Activated T-helper 17 cell treated with anti-CD3 and anti-CD28 coated beads, Interleukin-2, amount 50 U/mL, for 72 hours (primary cell): ENCODE measurements at regions not wholly inside any gene's neighbourhood (a gene's known extent, or its start where the extent isn't known, plus 50 kb on each side); places are given as distances from the start of the nearest gene placed in this dataset.
A peak's percentile ranks its signal among the peaks of the same experiment; 100 is the strongest.
"Not testable (repeated sequence)": the region's sequence is repeated elsewhere in the genome, so short reads cannot be mapped to it uniquely, and the experiment has no call there.

Experiments used
- ATAC-seq: fragments of 150-1000 bp; cut with Tn5 transposase; replicated peaks from 2 replicates; pipeline ENCODE4 v1.10.0; 2021; ENCODE audit warnings: mild to moderate bottlenecking, moderate library complexity
- H3K27ac Mint-ChIP-seq: one replicate; pipeline ENCODE4 v1.8.0; 2022; ENCODE audit warnings: mixed read lengths
- H3K27me3 Mint-ChIP-seq: one replicate; pipeline ENCODE4 v1.8.0; 2022; ENCODE audit warnings: mixed read lengths
- H3K36me3 Mint-ChIP-seq: one replicate; pipeline ENCODE4 v1.8.0; 2022; ENCODE audit warnings: low read depth, mild to moderate bottlenecking, mixed read lengths
- H3K4me1 Mint-ChIP-seq: one replicate; pipeline ENCODE4 v1.8.0; 2022; ENCODE audit warnings: mixed read lengths
- H3K4me3 Mint-ChIP-seq: one replicate; pipeline ENCODE4 v1.8.0; 2022; ENCODE audit warnings: mild to moderate bottlenecking, mixed read lengths
- H3K9me3 Mint-ChIP-seq: one replicate; pipeline ENCODE4 v1.8.0; 2022; ENCODE audit warnings: mixed read lengths

GRCh38 chr9:89680547-89681467 is 76.0 kb downstream of the GADD45G start:
- H3K27me3 Mint-ChIP-seq: no peaks in the 10 kb centered on the region
- no peak for ATAC-seq
- H3K4me3 Mint-ChIP-seq: no peak overlapping the region
- H3K9me3 Mint-ChIP-seq: no peaks in the 10 kb centered on the region
- H3K36me3 Mint-ChIP-seq: no peaks in the 10 kb centered on the region
- H3K27ac Mint-ChIP-seq: no peak overlapping the region
- no peaks in the 10 kb centered on the region for H3K4me1 Mint-ChIP-seq

GRCh38 chr9:89681468-89681859 is 76.7 kb downstream of the GADD45G start:
- not testable (repeated sequence) for H3K4me3 Mint-ChIP-seq, H3K9me3 Mint-ChIP-seq, H3K27ac Mint-ChIP-seq, H3K36me3 Mint-ChIP-seq, H3K27me3 Mint-ChIP-seq, H3K4me1 Mint-ChIP-seq, ATAC-seq

DNA sequence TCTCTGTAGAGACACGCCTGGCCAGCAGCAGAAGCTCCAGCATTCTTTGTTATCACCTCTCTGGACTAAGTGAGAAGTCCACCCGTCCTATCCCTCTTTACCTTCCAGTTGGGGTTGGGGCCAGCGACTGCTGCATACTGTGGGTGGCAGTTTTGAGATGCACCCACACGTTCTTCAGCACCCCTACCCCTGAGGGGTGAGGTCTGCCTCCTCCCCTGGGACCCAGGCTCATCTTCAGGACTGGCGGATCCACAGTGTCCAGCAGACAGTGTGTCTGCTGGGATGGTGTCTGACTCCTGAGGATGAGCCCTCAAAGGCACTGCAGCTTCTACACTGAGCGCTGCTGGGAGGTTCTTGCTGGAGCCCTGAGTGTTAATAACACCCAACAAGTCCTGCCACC is 78.8 kb downstream of the GADD45G start:
- Mint-ChIP-seq H3K36me3 (no peaks in the 10 kb centered on the region), H3K9me3 (no peaks in the 10 kb centered on the region), H3K27ac (no peak overlapping the region), H3K27me3 (no peaks in the 10 kb centered on the region), H3K4me3 (no peak overlapping the region), H3K4me1 (no peaks in the 10 kb centered on the region)
- no peak for ATAC-seq

- H3K9me3 Mint-ChIP-seq: no peaks in the 10 kb centered on the region
- no peaks in the 10 kb centered on the region for H3K4me1 Mint-ChIP-seq
- no peaks in the 10 kb centered on the region for H3K36me3 Mint-ChIP-seq
- no peaks in the 10 kb centered on the region for H3K27me3 Mint-ChIP-seq
- no peak overlapping the region for H3K4me3 Mint-ChIP-seq
- no peak overlapping the region for H3K27ac Mint-ChIP-seq
- no peak for ATAC-seq
Observed at GRCh38 chr9:89684218-89684617, 79.4 kb downstream of the GADD45G start.

DNA sequence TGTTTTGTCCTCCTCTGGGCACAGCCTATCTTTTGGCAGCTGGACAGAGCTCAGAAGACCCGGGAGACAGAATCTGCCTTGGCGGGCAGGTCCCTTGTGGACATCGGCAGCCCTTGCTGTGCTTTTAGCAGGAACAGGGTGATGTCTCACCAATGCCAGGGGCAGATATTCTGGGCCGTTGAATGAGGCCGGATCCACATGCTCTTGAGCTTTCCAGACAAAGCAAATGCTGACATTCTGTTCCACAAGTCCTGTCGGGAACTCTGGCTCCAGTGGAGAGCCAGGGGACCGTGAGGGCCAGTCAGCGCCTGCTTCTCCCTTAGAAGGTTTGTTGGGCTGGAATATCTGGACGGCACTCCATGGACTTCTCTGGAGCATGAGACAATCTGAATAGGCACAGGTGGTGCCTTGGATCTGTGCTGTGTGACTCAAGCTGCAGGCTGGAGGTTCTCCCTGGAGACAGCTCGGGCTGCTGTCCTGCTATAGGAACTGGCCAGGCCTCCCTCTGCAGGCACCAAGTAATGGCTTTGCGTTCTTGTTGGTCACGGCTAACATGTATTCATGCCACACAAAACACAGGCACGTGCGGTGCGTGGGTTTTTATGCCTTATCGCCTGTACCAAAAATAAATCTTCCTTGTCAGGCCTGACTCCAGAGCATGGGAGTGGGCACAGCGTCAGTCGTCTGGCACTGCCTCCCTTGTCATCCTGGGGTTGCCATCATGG is 80.3 kb downstream of the GADD45G start:
- no peak overlapping the region for H3K27ac Mint-ChIP-seq
- H3K27me3 Mint-ChIP-seq: no peaks in the 10 kb centered on the region
- no peak overlapping the region for H3K4me3 Mint-ChIP-seq
- no peaks in the 10 kb centered on the region for H3K36me3 Mint-ChIP-seq
- H3K4me1 Mint-ChIP-seq: no peaks in the 10 kb centered on the region
- no peak for ATAC-seq
- H3K9me3 Mint-ChIP-seq: no peaks in the 10 kb centered on the region

- H3K4me3 Mint-ChIP-seq: no peak overlapping the region
Observed at GRCh38 chr9:89685698-89686097, 80.9 kb downstream of the GADD45G start.

GRCh38 chr9:89686126-89686525 is 81.3 kb downstream of the GADD45G start:
- Mint-ChIP-seq H3K9me3 (no peaks in the 10 kb centered on the region), H3K4me3 (no peak overlapping the region), H3K4me1 (peaks cover 7% of the 10 kb centered on the region), H3K27me3 (no peaks in the 10 kb centered on the region), H3K36me3 (no peaks in the 10 kb centered on the region), H3K27ac (no peak overlapping the region)
- ATAC-seq: no peak

More at GRCh38 chr9:89685698-89686097, 80.9 kb downstream of the GADD45G start:
- H3K27me3 Mint-ChIP-seq: no peaks in the 10 kb centered on the region
- no peak for ATAC-seq
- no peaks in the 10 kb centered on the region for H3K9me3 Mint-ChIP-seq
- no peaks in the 10 kb centered on the region for H3K36me3 Mint-ChIP-seq
- no peak overlapping the region for H3K27ac Mint-ChIP-seq
- peaks cover 4% of the 10 kb centered on the region for H3K4me1 Mint-ChIP-seq

GRCh38 chr9:89686621-89687020 is 81.8 kb downstream of the GADD45G start:
- Mint-ChIP-seq H3K4me1 (peaks cover 10% of the 10 kb centered on the region), H3K36me3 (no peaks in the 10 kb centered on the region), H3K9me3 (no peaks in the 10 kb centered on the region), H3K4me3 (no peak overlapping the region), H3K27ac (no peak overlapping the region), H3K27me3 (no peaks in the 10 kb centered on the region)
- no peak for ATAC-seq

DNA sequence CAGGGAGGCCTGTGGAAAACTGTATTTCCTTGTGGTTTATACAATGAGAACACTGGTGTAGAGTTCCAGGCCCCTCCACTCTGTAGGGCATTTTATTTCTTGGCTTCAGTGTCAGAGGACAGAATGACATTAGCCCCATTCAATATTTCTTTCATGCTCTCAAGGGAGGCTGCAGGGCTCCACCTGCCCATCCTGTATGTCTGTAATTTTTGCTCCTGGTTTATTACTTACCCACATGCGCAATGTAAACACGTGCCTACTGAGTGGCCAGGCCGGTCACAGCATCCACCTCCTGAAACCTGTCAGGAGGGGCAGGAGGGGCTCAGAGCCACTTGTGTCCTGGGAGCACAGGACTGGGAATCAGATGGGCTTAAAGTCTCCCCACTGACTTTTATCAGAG is 82.4 kb downstream of the GADD45G start:
- H3K36me3 Mint-ChIP-seq: no peaks in the 10 kb centered on the region
- no peak overlapping the region for H3K27ac Mint-ChIP-seq
- ATAC-seq: no peak
- no peaks in the 10 kb centered on the region for H3K9me3 Mint-ChIP-seq
- H3K4me3 Mint-ChIP-seq: no peak overlapping the region
- peaks cover 15% of the 10 kb centered on the region for H3K4me1 Mint-ChIP-seq
- H3K27me3 Mint-ChIP-seq: no peaks in the 10 kb centered on the region

- H3K4me3 Mint-ChIP-seq: no peak overlapping the region
- H3K36me3 Mint-ChIP-seq: no peaks in the 10 kb centered on the region
- no peak for ATAC-seq
- peaks cover 15% of the 10 kb centered on the region for H3K4me1 Mint-ChIP-seq
- H3K9me3 Mint-ChIP-seq: no peaks in the 10 kb centered on the region
- no peaks in the 10 kb centered on the region for H3K27me3 Mint-ChIP-seq
- H3K27ac Mint-ChIP-seq: no peak overlapping the region
Observed at GRCh38 chr9:89687848-89688247, 83.0 kb downstream of the GADD45G start.

GRCh38 chr9:89689321-89689720 is 84.5 kb downstream of the GADD45G start:
- not testable (repeated sequence) for H3K4me3 Mint-ChIP-seq, H3K27me3 Mint-ChIP-seq, H3K36me3 Mint-ChIP-seq, H3K9me3 Mint-ChIP-seq, H3K27ac Mint-ChIP-seq
- H3K4me1 Mint-ChIP-seq: peaks cover 20% of the 10 kb centered on the region
- peak; percentile 24 for ATAC-seq

DNA sequence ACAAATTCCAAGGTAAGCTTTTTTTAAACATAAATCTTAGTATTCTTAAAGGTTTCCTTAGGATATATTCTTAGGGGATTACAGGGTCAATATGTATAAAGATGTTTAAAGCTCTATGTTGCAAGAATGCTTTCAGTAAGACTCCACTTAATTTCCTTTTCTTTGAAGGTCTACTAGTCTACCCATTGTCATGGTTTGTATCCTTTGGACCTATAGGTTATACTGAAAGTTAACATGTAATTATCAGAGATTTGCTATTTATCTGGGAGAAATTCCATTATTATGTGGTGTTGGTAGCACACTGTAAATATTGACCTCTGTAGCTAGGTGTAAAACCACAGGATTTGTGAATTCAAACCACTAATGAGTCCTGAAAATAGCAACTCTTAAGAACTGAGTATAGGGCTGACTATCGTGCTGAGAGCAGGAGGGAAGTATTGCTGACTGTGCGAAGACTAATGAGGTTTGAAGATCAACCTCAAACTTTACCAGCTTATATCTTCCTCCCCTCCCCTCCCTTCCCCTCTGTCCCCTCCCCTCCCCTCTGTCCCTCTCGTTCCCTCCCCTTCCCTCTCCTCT is 85.6 kb downstream of the GADD45G start:
- peak overlapping the region; percentile 30 for H3K4me3 Mint-ChIP-seq
- ATAC-seq: peak; percentile 90
- H3K4me1 Mint-ChIP-seq: peaks cover 20% of the 10 kb centered on the region
- no peaks in the 10 kb centered on the region for H3K36me3 Mint-ChIP-seq
- H3K9me3 Mint-ChIP-seq: no peaks in the 10 kb centered on the region
- peak overlapping the region; percentile 78 for H3K27ac Mint-ChIP-seq
- no peaks in the 10 kb centered on the region for H3K27me3 Mint-ChIP-seq

DNA sequence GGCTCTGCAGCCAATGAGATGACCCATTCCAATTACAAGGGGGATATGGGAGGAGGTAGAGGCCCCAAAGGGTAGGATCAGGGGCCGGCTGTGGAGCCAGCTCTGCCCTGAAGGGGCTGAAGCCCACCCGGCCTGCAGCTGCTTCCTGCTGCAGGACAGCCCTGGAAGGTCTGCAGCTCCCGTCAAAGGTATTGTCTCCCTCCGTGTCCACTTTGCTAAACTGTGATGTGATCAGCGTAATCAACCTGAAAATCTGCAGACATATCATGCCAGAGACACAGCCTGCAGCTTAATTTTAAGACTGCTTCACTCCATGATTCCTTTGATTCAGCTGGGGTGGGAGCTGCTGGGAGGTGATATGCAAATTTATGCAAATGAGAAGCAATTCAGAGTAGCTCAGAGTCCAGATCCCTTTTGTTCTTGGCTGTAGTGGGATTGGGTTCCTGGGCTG is 90.7 kb downstream of the GADD45G start:
- H3K4me1 Mint-ChIP-seq: peaks cover 24% of the 10 kb centered on the region
- no peak overlapping the region for H3K4me3 Mint-ChIP-seq

DNA sequence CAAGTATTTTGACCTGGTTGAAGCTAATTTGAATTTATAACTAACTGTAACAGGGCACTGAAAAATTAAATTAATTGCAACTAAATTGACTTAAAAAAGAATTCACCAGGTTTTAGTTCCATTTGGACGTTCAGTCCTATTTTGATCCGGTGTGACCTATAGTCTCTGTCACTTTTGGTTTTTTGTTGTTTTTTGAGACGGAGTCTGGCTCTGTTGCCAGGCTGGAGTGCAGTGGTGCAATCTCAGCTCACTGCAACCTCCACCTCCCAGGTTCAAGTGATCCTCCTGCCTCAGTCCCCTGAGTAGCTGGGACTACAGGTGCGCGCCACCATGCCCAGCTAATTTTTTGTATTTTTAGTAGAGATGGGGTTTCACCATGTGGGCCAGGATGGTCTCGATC is 91.2 kb downstream of the GADD45G start:
- H3K4me3 Mint-ChIP-seq, ATAC-seq, H3K27me3 Mint-ChIP-seq, H3K27ac Mint-ChIP-seq, H3K36me3 Mint-ChIP-seq, H3K9me3 Mint-ChIP-seq: not testable (repeated sequence)
- peaks cover 19% of the 10 kb centered on the region for H3K4me1 Mint-ChIP-seq

More for the DNA sequence above, 90.7 kb downstream of the GADD45G start:
- no peak for ATAC-seq
- H3K9me3 Mint-ChIP-seq: no peaks in the 10 kb centered on the region
- no peaks in the 10 kb centered on the region for H3K36me3 Mint-ChIP-seq
- no peak overlapping the region for H3K27ac Mint-ChIP-seq
- no peaks in the 10 kb centered on the region for H3K27me3 Mint-ChIP-seq

DNA sequence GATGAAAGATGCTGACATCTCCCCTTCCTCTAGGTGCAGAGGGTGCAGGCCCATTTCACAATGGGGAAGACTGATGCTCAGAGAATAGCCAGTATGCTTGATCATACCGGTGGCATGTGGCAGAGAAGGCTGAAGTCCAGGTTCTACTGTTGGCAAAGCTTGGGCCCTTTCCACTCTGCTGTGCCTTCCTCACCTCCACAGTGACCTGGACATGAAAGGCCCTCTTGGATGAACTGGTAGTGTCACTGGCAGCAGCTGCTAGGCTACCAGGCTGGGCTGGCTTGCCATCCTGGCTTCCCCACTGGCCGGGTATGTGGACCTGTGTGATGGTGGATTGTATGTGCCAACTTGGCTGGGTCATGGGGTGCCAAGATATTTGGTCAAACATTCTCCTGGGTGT is 92.0 kb downstream of the GADD45G start:
- H3K4me3 Mint-ChIP-seq: no peak overlapping the region
- H3K4me1 Mint-ChIP-seq: peaks cover 16% of the 10 kb centered on the region
- no peak overlapping the region for H3K27ac Mint-ChIP-seq
- no peak for ATAC-seq
- H3K27me3 Mint-ChIP-seq: no peaks in the 10 kb centered on the region
- no peaks in the 10 kb centered on the region for H3K9me3 Mint-ChIP-seq
- no peaks in the 10 kb centered on the region for H3K36me3 Mint-ChIP-seq
